SK-N-DZ (cell line): ENCODE measurements at regions not wholly inside any gene's neighbourhood (a gene's known extent, or its start where the extent isn't known, plus 50 kb on each side); places are given as distances from the start of the nearest gene placed in this dataset.
A peak's percentile ranks its signal among the peaks of the same experiment; 100 is the strongest.

Source experiments
- DNase-seq: peaks from one replicate; pipeline ENCODE4 v3.0.0-alpha.2; 2015; ENCODE audit warnings: low spot score

DNA sequence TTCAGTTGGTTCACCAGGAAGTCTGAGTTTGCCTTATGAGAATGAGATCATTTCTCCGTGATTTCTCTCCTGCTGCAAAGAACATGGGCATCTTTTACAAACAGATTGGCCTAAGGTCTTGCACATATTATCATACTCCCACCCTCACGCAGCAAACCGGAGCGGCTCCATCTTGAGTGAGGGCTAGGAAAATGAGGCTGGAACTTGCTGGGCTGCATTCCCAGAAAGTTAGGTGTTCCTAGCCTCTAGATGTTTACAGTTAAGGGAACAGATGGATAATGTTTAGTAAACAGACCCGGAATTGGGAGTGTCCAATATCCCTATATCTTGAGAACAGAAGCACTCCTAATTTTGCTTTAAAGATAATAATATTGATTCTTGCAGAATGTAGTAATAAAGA lies 247.9 kb upstream of the VCX3A start:
- no peak for DNase-seq

DNA sequence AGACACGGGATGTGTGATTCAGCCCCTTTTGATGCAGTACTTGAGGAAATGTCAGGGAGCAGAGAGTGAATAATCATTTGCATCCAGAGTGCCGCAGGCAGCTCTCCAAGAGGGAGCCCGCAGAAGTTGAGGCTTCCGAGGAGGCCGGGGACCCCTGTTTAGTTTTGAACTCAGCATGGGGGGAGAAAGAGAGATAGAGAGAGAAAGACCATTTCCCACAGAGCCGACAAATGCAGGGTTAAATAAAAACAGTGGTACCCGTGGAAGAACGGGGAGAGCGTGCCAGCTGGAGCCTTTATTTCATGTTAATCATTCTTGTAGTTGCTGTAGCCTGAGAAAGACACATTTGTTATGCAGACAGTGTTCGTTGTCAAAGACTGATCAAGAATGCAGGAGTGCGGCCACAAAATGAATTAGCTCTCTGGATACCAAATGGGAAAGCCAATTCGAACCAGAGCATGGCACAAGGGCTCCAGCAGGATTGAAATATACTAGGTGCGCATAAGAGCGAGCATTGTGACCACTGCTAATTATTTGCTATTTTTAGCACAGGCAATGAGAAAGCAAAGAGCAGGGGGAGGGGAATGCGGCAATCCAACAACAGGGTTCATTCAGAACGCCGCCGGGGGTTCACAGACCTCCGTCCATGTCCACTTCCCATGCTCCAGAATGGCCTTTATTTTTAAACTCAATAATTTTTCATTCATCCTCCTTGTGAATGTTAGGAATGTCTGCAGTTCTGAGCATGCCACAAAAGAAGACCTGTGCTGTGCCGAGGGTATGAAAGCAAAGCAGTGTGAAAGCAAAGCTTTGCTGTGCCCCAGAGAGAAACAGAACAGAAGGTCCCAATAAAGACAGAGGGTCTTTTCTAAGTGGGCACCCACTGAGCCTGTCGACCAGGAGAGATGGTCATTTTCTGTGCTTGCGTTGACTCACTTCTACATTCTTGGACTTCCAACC lies 243.9 kb upstream of the VCX3A start:
- no peak for DNase-seq

- no peak for DNase-seq
Measured at GRCh38 chrX:6777238-6778002, 242.5 kb upstream of the VCX3A start.

DNA sequence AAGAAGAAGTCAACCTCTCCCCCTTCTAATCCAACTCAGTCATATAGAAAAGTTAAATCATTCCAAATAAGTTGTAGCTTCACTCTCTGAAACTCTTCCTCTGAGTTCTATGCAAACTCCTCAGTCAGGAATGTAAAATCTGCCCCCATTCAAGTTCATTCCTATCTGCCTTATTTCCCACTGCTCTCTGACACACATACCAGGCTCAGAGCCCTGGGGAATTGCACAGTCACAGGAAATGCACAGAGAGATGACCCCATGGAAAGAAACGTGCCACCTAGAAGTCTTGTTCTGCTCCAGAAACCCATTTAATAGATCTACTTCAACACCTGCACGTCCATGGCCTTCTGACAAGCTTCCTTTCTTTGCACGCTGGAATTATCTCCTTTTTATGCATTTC lies 236.0 kb upstream of the VCX3A start:
- DNase-seq: no peak

DNA sequence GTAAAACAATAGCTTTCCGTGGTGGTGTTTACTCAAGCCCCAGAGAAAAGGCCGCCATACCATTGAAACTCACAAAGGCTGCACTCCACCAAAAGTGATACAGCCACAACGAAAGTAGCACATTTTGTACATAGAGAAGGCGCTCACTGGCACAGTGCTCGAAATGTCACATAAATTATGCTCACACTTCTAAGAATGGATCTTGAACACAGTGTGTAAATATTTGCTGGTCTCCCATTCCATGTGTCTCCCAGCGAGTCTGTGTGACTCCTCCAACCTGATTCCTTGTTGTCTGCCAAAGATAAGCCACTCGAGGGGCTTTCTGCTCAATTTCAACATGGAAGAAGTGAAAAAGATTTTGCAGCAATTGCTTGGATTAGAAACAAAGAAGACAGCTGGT lies 234.0 kb upstream of the VCX3A start:
- DNase-seq: no peak

DNA sequence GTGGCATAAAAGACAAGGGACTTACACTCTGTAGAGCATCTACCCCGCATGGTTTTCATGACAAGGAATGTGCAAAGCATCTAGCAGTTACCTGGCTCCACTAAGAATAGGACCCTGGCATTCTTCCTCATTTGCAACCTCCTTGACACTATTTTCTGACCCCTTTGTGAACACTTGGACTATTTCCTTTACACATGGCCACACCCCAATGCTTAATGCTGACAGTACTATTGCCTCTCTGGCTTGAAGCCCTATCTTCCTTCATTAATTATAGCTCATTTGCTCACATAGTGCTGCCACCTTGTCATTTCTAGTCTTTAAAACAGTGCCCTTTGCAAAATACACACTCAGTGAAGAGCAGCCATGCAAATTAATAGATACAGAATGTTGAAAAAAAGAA lies 226.3 kb upstream of the VCX3A start:
- no peak for DNase-seq

DNA sequence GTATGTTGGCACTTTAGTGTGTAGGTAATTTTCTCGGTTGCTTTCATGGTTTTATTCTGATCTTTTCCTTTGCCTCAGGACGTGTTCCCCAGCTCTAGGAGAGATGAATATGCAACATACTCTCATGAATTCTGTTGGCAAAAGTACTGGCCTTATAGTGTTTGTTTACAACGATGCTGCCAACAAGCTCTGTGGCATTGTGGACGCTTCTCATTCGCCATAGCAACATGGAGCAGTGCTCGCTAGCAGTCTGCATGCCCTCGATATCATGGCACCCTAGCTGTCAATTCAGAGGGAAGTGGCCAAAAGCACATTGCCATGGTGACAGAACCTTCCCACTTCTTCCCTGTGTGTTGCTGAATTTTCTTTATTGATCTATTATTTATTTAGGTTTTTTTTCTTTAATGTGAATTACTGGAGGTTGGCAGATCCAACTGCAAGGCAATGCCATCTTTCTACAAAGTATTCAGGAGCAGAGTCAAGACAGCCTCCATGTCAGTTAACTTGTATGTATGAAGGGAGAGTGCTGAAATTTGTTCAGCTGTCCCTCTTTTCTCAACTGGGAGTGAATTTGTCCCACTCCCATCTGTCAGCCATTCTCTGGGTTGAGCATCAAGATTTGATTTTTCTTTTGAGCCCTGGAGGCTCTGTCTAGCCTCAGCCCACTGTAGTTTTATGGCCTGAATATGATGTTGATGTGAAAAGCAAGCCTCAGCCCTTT lies 224.9 kb upstream of the VCX3A start:
- DNase-seq: no peak

DNA sequence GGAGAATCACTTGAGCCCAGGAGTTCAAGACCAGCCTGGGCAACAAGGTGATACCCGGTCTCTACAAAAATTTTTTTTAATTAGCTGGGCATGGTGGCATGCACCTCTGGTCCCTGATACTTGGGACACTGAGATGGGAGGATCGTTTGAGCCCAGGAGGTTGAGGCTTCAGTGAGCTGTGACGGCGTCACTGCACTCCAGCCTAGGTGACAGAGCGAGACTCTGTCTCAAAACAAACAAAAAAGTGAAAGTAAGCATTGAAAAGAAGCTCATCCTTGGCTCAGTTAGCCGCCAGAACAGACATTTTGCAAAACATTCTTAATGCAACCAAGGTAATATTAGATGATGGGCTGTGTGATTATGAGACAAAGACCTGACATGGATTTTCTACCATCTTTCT lies 223.3 kb upstream of the VCX3A start:
- no peak for DNase-seq

DNA sequence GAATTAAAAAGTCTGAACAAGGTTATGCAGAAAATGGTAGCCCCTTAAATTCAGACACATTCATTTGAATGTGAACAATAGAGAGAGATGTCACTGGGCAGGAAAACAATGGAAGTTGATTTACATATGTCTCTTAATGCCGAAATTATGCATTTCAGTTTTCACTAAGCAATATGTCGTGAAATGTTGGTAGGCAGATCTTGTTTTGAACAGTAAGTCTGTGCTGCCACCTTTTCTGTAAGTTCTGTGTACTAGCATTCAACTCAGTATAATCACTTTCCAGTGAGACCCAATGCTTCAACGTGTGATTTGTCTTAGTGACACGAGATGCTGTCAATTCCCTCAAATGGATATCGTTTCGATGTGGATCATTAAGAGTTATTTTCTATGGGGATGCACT lies 222.7 kb upstream of the VCX3A start:
- no peak for DNase-seq

DNA sequence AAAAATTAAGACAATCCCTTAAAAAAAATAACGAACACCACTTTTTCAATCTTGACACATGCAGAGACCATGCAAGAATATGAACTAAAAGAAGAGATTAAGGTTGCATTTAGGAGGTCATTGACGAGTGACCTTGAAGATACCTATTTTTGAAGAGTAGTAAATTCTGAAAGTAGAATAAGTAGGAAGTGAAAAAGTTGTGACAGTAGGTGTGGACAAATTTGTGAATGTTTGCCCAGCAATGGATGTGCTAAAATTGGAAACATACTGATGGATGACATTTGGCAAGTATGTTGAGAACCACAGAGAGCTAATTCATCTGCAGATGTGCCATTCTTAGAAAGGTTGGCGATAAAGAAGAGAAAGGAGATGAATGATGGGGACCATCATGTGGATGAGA lies 213.7 kb upstream of the VCX3A start:
- no peak for DNase-seq

DNA sequence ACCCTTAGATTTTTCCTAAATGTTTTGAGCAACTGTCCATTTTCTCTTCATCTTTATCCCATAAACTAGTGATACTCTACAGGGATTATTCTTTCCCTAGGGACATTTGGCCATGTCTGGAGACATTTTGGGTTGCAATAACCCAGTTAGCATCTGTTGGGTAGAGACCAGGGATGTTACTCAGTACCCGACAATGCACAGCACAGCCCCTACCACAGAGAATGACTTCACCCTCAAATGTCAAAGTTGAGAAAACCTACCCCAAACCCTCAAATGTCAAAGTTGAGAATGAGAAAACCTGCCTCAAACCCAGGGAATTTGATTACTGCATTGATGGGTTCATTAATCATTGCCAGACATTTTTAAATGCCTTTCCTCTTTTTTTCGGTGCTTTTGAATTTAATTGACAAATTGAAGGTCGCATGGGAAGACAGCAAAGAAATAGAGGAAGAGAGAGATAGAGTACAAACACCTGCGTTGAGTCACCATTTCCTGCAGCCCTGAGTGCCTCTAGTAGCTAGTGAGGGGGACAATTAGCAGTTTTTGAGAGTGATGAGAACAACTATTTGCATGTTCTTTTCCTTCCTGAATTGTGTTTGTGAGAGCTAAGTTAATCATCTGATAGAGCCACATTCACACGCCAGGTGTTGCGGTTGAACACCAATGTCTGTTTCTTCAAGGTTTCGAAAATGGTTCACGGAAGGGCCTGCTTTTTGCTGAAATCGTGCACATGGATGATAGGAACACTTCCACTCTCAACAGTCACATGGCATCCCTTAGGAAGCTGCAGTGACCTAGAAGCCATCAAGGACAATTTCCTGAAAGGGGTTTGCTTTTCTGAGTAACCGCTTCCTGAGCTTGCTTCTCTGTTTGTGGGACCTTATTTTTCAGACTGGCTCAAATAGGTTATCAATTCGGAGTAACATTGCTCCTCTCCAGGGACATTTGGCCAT lies 203.9 kb upstream of the VCX3A start:
- DNase-seq: no peak

DNA sequence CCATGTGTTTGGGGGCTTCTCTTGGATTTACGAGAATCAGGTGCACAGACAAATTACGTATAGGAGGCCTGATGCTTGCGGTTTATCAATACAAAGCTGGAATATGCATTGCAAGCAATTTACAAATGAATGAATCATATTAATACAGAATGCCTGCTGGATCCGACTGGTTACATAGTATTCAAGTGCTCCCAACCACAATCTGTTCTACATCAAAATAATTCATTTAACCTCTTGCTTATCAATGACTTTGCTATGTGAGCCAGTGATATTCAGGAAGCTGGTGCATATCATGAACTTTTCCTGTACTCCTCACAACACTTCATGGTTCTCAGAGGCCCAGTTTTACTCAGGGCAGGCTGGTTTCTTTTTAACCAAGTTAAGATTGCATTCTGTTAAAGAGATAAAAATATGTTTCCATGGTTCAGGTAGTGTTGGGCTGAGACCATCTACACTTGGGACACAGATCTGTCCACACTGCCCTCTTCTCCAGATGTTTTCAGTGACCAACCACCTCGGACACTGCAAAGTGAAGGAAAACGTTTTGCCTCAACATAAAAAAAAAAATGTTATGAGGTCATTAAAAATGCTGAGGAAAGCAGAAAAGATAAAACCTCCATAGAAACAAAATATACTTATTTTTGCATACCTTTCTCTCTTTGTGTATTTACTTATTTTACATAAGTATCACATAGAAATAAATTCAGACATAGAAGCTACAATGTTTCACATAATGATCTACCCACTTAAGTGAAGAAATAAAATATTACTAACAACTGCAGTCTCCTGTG lies 200.1 kb upstream of the VCX3A start:
- DNase-seq: no peak

- no peak for DNase-seq
Measured at GRCh38 chrX:6732101-6732500, 197.2 kb upstream of the VCX3A start.

GRCh38 chrX:6729626-6730025 lies 194.7 kb upstream of the VCX3A start:
- peak; percentile 1 for DNase-seq

GRCh38 chrX:6718766-6719165 lies 183.8 kb upstream of the VCX3A start:
- no peak for DNase-seq

DNA sequence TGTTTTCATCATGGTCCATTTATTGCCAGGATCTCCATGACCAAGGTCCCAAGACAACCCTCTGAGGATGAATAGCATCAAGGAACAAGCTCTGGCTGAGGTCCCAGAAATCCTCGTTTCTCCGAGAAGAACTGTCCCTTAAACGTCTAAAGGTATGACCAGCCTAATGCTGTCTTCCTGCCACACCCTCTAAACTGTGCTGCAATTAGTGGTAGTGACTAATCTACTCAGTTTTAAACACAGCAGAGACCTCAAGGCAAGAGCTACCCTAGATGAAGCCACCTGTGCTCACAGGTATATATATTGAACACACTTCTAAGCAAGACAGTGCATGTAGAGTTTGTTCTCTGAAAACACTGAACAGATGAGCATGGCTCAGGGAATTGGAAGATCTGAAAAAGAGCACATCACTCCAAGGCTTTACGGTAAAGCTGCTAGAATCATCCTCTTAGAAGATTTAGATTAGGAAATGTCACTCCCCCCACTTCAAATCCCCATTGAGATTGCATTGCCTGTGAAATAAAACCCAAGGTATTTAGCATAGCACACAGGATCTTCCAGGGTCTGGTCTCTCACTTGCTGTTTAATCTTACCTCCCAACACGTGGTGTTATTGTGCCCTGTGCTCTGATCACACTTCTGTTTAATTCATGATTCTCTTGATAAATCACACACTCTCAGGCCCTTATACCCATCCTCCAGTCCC lies 173.9 kb upstream of the VCX3A start:
- DNase-seq: no peak

DNA sequence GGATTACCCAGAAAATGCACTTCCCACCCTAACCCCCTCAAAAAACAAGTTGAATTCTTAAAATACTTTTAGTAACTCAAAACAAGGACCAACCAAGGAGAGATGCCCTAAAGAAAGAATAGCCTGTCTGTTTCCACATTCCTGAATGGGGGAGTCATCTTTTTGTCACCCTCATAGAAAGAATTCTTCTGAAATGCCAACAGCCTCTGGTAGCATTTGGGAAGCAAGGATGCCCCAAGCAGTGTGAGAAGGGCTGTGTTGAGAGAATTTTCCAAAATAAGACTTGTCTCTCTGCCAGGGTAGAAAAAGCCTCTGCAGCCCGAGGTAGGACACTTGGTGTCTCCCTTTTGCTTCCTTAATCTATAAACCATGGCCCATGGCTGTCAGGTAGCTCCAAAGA lies 173.1 kb upstream of the VCX3A start:
- no peak for DNase-seq

- no peak for DNase-seq
Measured at GRCh38 chrX:6707497-6707896, 172.6 kb upstream of the VCX3A start.

DNA sequence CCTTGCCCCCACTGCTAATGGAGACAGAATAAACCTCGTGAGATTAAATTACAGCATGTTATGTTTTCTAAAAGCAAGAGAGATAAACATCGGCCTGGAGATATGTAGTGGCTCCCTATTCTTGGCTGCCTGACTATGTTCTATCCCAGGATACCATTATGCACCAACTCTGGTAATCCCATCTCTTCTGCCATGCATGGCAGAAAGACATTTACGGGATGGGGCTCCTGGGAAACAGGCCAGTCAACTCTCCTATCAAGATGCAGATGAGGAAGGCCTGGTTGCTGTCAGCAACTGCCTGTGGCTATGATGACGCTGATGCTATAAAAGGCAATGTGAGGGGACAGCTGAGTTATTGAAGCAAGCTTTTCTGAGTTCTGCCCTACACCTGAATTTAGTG lies 166.2 kb upstream of the VCX3A start:
- DNase-seq: peak; percentile 98

DNA sequence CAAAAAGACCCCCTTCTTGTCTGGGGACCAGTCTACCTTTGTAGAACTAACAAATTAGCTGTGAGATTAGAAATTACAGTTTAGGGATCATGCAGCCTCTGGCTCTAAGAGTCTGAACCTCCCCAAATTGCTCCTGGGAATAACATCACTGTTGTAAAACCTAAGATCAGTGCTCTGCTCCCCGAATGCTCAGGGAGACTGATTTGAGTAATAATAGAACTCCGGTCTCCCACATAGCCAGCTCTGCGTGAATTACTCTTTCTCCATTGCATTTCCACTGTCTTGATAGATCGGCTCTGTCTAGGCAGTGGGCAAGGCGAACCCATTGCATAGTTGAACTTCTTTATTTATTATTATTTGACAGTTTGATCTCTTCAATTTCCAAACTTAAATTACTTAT lies 160.8 kb upstream of the VCX3A start:
- DNase-seq: no peak
